ENCODE measurements at regions not wholly inside any gene's neighbourhood (a gene's known extent, or its start where the extent isn't known, plus 50 kb on each side); places are given as distances from the start of the nearest gene placed in this dataset.

DNA sequence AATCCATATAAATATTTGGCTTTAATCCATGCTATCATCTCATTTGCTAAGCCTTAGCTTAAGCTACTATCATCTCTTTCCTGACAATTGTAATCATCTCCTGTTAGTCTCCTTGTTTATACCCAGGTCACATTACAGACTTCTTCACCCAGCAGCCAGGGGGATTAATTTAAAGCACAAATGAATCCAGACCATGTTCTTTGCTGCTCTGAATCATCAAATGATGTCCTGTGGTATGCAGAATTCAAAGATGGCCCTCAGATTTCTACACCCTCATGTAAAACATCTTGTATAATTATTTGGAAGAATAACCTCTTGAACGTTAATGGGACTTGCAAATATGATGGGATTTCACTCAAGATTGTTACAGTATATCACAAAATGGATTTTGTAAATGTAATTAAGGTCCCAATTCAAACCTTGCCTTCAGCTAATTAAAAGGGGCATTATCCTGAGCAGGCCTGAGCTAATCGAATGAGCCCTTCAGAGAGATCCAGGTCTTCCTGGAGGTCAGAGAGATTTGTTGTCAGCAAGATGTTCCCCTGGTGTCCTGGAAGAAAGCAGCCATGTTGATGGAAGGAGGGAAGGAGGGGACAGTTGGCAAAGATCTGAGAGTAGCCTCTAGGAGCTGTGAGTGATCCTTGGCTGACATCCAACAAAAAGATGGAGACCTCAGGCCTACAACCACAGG lies 241.1 kb upstream of the MMADHC start:
- Histone ChIP-seq H3K79me2 (ENCODE audit: insufficient read depth, low read length) (no peaks in the 10 kb centered on the region), H3K4me1 (ENCODE audit: insufficient read depth, low read length, severe bottlenecking) (no peaks in the 10 kb centered on the region), H2AFZ (ENCODE audit: low read length) (no peak overlapping the region), H3F3A (ENCODE audit: insufficient read depth, low read length) (no peaks in the 10 kb centered on the region), H3K27me3 (ENCODE audit: insufficient read depth, low read length) (no peaks in the 10 kb centered on the region), H3K27ac (ENCODE audit: low read depth, low read length, poor library complexity, severe bottlenecking) (no peak overlapping the region), H3K36me3 (ENCODE audit: insufficient read depth, low read length) (no peaks in the 10 kb centered on the region), H3K9me2 (ENCODE audit: low read depth, low read length) (no peaks in the 10 kb centered on the region), H3K4me2 (ENCODE audit: low read length) (no peak overlapping the region), H4K20me1 (ENCODE audit: insufficient read depth, low read length) (no peaks in the 10 kb centered on the region), H3K4me3 (ENCODE audit: low read depth, low read length, poor library complexity, severe bottlenecking) (no peak overlapping the region), H3K9ac (ENCODE audit: low read length) (no peak overlapping the region), H3K9me3 (ENCODE audit: low read length) (no peaks in the 10 kb centered on the region)
- no peak for TF ChIP-seq EZH2 (IDR thresholded peaks at IDR 0.05; ENCODE audit: borderline replicate concordance, low read length)
- TF ChIP-seq, protein P1, sequence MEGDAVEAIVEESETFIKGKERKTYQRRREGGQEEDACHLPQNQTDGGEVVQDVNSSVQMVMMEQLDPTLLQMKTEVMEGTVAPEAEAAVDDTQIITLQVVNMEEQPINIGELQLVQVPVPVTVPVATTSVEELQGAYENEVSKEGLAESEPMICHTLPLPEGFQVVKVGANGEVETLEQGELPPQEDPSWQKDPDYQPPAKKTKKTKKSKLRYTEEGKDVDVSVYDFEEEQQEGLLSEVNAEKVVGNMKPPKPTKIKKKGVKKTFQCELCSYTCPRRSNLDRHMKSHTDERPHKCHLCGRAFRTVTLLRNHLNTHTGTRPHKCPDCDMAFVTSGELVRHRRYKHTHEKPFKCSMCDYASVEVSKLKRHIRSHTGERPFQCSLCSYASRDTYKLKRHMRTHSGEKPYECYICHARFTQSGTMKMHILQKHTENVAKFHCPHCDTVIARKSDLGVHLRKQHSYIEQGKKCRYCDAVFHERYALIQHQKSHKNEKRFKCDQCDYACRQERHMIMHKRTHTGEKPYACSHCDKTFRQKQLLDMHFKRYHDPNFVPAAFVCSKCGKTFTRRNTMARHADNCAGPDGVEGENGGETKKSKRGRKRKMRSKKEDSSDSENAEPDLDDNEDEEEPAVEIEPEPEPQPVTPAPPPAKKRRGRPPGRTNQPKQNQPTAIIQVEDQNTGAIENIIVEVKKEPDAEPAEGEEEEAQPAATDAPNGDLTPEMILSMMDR (IDR thresholded peaks at IDR 0.05; ENCODE audit: low read length): no peak

DNA sequence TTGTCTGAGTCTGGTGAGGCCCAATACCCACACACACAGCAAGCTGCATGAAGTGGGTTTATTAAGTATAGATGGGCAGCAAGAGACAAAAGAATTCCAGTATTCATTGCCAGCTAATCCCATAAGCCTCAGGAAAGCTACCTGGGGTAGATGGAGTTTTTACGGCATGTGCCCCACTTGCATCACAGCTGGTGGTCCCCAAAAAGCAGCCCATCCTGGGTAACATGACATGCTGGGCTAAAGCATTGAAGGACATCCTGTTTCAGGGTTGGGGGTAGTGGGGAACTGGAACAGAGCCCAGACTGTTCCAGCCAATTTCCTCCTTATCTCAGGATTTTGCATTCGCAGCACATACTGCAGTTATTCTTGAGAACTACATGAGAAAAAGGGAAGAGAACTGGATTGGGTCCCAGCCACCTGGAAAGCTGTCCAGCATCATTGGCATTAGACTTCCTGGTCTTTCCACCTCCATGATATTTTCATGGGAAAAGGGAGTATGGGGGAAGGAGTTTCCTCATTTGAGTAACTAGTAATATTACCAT lies 240.1 kb upstream of the MMADHC start:
- Histone ChIP-seq H3K9ac (ENCODE audit: low read length) (no peak overlapping the region), H2AFZ (ENCODE audit: low read length) (no peak overlapping the region), H3K9me2 (ENCODE audit: low read depth, low read length) (no peaks in the 10 kb centered on the region), H3K79me2 (ENCODE audit: insufficient read depth, low read length) (no peaks in the 10 kb centered on the region), H3K4me3 (ENCODE audit: low read depth, low read length, poor library complexity, severe bottlenecking) (no peak overlapping the region), H3K4me1 (ENCODE audit: insufficient read depth, low read length, severe bottlenecking) (no peaks in the 10 kb centered on the region), H3K27ac (ENCODE audit: low read depth, low read length, poor library complexity, severe bottlenecking) (no peak overlapping the region), H3F3A (ENCODE audit: insufficient read depth, low read length) (no peaks in the 10 kb centered on the region), H3K27me3 (ENCODE audit: insufficient read depth, low read length) (no peaks in the 10 kb centered on the region), H4K20me1 (ENCODE audit: insufficient read depth, low read length) (no peaks in the 10 kb centered on the region), H3K4me2 (ENCODE audit: low read length) (no peak overlapping the region), H3K9me3 (ENCODE audit: low read length) (no peaks in the 10 kb centered on the region), H3K36me3 (ENCODE audit: insufficient read depth, low read length) (no peaks in the 10 kb centered on the region)
- TF ChIP-seq EZH2 (IDR thresholded peaks at IDR 0.05; ENCODE audit: borderline replicate concordance, low read length): no peak
- TF ChIP-seq, protein P1 (IDR thresholded peaks at IDR 0.05; ENCODE audit: low read length): no peak

DNA sequence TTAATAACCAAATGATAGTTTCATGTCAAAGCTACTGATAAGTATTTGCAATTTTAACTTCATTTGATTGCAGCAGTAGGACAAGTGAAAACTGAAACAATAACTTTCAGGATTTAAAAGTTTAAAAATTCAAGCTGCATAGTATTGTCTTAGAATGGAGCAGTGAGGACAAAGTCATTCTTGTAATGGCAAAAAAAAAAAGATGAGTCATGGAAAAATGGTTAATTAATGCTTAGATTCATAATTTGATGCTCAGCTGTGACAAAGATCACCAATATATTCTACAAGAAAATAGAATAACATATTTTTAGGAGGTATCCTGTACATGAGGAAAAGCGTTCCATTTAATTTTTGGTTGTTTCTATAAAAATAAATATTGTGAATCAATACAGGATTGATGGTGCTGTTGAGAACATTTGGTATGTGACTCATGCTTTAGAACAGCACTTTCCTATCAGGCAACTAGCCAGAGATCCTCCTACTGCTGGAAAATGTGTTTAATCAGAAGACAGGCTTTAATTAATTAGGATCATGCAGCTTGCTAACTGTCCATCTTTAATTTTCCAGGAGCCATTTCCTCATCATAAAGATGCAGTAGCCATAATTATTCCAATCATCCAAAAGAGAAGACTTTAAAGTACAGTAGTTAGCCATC lies 239.0 kb upstream of the MMADHC start:
- Histone ChIP-seq H3K9me2 (ENCODE audit: low read depth, low read length) (no peaks in the 10 kb centered on the region), H3K9me3 (ENCODE audit: low read length) (no peaks in the 10 kb centered on the region), H3K4me3 (ENCODE audit: low read depth, low read length, poor library complexity, severe bottlenecking) (no peak overlapping the region), H3K27me3 (ENCODE audit: insufficient read depth, low read length) (no peaks in the 10 kb centered on the region), H3K4me1 (ENCODE audit: insufficient read depth, low read length, severe bottlenecking) (no peaks in the 10 kb centered on the region), H3K36me3 (ENCODE audit: insufficient read depth, low read length) (no peaks in the 10 kb centered on the region), H3K9ac (ENCODE audit: low read length) (no peak overlapping the region), H3K79me2 (ENCODE audit: insufficient read depth, low read length) (no peaks in the 10 kb centered on the region), H3K4me2 (ENCODE audit: low read length) (no peak overlapping the region), H4K20me1 (ENCODE audit: insufficient read depth, low read length) (no peaks in the 10 kb centered on the region), H3K27ac (ENCODE audit: low read depth, low read length, poor library complexity, severe bottlenecking) (no peak overlapping the region), H2AFZ (ENCODE audit: low read length) (no peak overlapping the region), H3F3A (ENCODE audit: insufficient read depth, low read length) (no peaks in the 10 kb centered on the region)
- TF ChIP-seq EZH2 (IDR thresholded peaks at IDR 0.05; ENCODE audit: borderline replicate concordance, low read length): no peak
- TF ChIP-seq, protein P1 (IDR thresholded peaks at IDR 0.05; ENCODE audit: low read length): no peak
